ENCODE measurements at regions not wholly inside any gene's neighbourhood (a gene's known extent, or its start where the extent isn't known, plus 50 kb on each side); places are given as distances from the start of the nearest gene placed in this dataset.

GRCh38 chr10:64173826-64174225, 652.6 kb downstream of the REEP3 start:
- H3K27me3 ChIP-seq, result no peaks in the 10 kb centered on the region
- H3K4me1 ChIP-seq (ENCODE audit: insufficient read depth), result no peaks in the 10 kb centered on the region
- H3K36me3 ChIP-seq (replicated peaks; ENCODE audit: insufficient read depth, low read depth), result no peaks in the 10 kb centered on the region
- no peaks in the 10 kb centered on the region for H3K9me3 ChIP-seq (ENCODE audit: low read depth)
- no peaks in the 10 kb centered on the region for H4K20me1 ChIP-seq (ENCODE audit: insufficient read depth, poor library complexity, severe bottlenecking)
- no peaks in the 10 kb centered on the region for H3K79me2 ChIP-seq
- no peak overlapping the region for H2AFZ ChIP-seq
- no peak overlapping the region for H3K27ac ChIP-seq
- TF ChIP-seq EZH2phosphoT487 (IDR thresholded peaks at IDR 0.05; ENCODE audit: low read depth, severe bottlenecking, unreplicated experiment) (no peak), EZH2 (IDR thresholded peaks at IDR 0.05; ENCODE audit: borderline replicate concordance) (no peak)
- TF ChIP-seq, protein P1, sequence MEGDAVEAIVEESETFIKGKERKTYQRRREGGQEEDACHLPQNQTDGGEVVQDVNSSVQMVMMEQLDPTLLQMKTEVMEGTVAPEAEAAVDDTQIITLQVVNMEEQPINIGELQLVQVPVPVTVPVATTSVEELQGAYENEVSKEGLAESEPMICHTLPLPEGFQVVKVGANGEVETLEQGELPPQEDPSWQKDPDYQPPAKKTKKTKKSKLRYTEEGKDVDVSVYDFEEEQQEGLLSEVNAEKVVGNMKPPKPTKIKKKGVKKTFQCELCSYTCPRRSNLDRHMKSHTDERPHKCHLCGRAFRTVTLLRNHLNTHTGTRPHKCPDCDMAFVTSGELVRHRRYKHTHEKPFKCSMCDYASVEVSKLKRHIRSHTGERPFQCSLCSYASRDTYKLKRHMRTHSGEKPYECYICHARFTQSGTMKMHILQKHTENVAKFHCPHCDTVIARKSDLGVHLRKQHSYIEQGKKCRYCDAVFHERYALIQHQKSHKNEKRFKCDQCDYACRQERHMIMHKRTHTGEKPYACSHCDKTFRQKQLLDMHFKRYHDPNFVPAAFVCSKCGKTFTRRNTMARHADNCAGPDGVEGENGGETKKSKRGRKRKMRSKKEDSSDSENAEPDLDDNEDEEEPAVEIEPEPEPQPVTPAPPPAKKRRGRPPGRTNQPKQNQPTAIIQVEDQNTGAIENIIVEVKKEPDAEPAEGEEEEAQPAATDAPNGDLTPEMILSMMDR (IDR thresholded peaks at IDR 0.05; ENCODE audit: poor library complexity), result no peak
- no peak for DNase-seq (ENCODE audit: low spot score)
- no peak overlapping the region for H3K4me3 ChIP-seq
- H3K4me2 ChIP-seq, result no peak overlapping the region
- H3K9me2 ChIP-seq (replicated peaks; ENCODE audit: insufficient read depth), result no peaks in the 10 kb centered on the region

DNA sequence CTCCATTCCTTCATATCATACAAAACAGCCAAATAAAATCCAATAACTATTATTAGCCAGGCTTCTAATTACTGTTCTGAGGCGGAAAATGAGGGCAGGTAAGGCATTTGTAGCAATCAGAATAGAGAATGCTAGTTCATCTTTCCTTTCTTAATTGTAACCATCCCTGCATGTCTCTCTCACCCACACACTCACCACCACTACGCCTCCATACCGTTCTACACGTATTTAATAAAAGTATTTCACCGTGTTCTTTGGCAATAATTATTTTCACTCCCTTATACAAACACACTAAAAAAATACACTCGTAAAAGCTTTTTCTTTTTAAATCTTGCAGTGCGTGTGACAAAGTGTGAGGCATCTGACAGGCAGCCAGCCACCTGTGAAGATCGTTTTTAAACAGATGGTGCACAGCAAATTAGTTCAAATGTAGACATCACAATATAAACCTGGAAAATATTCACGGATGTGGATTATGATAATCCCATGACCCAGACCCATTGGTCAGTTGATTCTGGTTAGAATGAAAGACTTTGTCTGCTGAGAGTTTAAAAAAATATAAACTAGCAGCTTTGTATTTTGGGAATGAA, 653.6 kb downstream of the REEP3 start:
- no peaks in the 10 kb centered on the region for H3K27me3 ChIP-seq
- no peak overlapping the region for H3K4me2 ChIP-seq
- no peaks in the 10 kb centered on the region for H3K9me3 ChIP-seq (ENCODE audit: low read depth)
- H3K79me2 ChIP-seq, result no peaks in the 10 kb centered on the region
- H4K20me1 ChIP-seq (ENCODE audit: insufficient read depth, poor library complexity, severe bottlenecking), result no peaks in the 10 kb centered on the region
- DNase-seq (ENCODE audit: low spot score), result no peak
- no peak overlapping the region for H3K4me3 ChIP-seq
- H3K27ac ChIP-seq, result no peak overlapping the region
- no peaks in the 10 kb centered on the region for H3K9me2 ChIP-seq (replicated peaks; ENCODE audit: insufficient read depth)
- WGBS (ENCODE audit: low lambda C conversion rate, missing lambda C conversion rate), result 72% methylated on average over 9 of the region's 9 CpGs
- no peaks in the 10 kb centered on the region for H3K4me1 ChIP-seq (ENCODE audit: insufficient read depth)
- H3K36me3 ChIP-seq (replicated peaks; ENCODE audit: insufficient read depth, low read depth), result no peaks in the 10 kb centered on the region
- no peak overlapping the region for H2AFZ ChIP-seq
- TF ChIP-seq EZH2phosphoT487 (IDR thresholded peaks at IDR 0.05; ENCODE audit: low read depth, severe bottlenecking, unreplicated experiment) (no peak), EZH2 (IDR thresholded peaks at IDR 0.05; ENCODE audit: borderline replicate concordance) (no peak)
- TF ChIP-seq, protein P1 (IDR thresholded peaks at IDR 0.05; ENCODE audit: poor library complexity), result no peak

DNA sequence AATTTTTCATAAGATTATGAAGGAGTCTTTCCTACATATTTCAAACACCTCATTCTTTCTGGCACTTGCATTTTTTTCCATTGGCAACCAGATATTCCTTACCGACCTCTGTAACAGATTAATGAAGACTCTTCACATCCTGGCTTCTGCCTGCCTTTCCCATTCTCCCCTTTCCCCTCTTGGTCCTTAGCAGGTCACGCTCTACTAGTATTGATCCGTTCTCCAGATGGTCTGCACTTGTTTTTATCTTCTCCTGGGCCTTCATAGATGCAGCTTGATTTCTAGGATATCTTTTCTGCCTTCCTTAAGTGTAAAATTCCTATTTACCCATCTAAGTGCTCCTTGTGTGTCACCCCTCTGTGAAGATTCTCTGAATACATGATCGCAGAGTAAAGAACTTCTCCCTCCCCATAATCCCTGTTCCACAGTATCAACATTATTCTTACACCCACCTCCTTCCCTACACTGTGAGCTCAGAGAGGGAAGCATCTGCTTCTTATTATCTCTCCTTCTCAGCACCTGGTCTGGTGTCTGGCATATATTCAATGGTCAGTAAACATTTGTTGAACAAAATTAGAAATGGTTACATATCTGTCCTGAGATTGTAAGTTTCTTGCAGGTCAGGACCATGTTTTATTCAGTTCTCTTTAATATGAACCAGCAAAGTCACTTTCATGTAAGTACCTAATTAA, 654.2 kb downstream of the REEP3 start:
- no peaks in the 10 kb centered on the region for H4K20me1 ChIP-seq (ENCODE audit: insufficient read depth, poor library complexity, severe bottlenecking)
- H2AFZ ChIP-seq, result no peak overlapping the region
- H3K36me3 ChIP-seq (replicated peaks; ENCODE audit: insufficient read depth, low read depth), result no peaks in the 10 kb centered on the region
- no peak overlapping the region for H3K4me3 ChIP-seq
- H3K4me1 ChIP-seq (ENCODE audit: insufficient read depth), result no peaks in the 10 kb centered on the region
- DNase-seq (ENCODE audit: low spot score), result no peak
- 88% methylated on average over 4 of the region's 4 CpGs for WGBS (ENCODE audit: low lambda C conversion rate, missing lambda C conversion rate)
- H3K79me2 ChIP-seq, result no peaks in the 10 kb centered on the region
- no peaks in the 10 kb centered on the region for H3K9me2 ChIP-seq (replicated peaks; ENCODE audit: insufficient read depth)
- TF ChIP-seq, protein P1 (IDR thresholded peaks at IDR 0.05; ENCODE audit: poor library complexity), result no peak
- TF ChIP-seq EZH2phosphoT487 (IDR thresholded peaks at IDR 0.05; ENCODE audit: low read depth, severe bottlenecking, unreplicated experiment) (no peak), EZH2 (IDR thresholded peaks at IDR 0.05; ENCODE audit: borderline replicate concordance) (no peak)
- no peak overlapping the region for H3K27ac ChIP-seq
- no peaks in the 10 kb centered on the region for H3K9me3 ChIP-seq (ENCODE audit: low read depth)
- H3K27me3 ChIP-seq, result no peaks in the 10 kb centered on the region
- H3K4me2 ChIP-seq, result no peak overlapping the region

Data from hepatocyte (in vitro differentiated cells).